SK-N-SH (cell line): ENCODE measurements at regions not wholly inside any gene's neighbourhood (a gene's known extent, or its start where the extent isn't known, plus 50 kb on each side); places are given as distances from the start of the nearest gene placed in this dataset.

Experiments
- CTCF ChIA-PET: fragments of 300-600, 350-600 bp; formaldehyde crosslinking; extraction: SDS; loops from one replicate; lab custom pipeline; 2021; lab: Yijun Ruan, JAX
- POLR2A ChIA-PET: fragments of 350-600 bp; sonication (Branson Sonifier 250); formaldehyde crosslinking; extraction: SDS; loops from one replicate; lab custom pipeline; 2020; ENCODE audit warnings: antibody characterized with exemption, inconsistent platforms; lab: Yijun Ruan, JAX
- DNase-seq: peaks from one replicate; pipeline ENCODE4 v3.0.0; 2012
- H2AFZ ChIP-seq: fragments of 200-600 bp; sonication (generic); 2 replicates; pipeline ENCODE4 v1.8.1; 2016; ENCODE audit warnings: antibody characterized with exemption, mild to moderate bottlenecking, low read depth
- H3F3A ChIP-seq: fragments of 200-600 bp; sonication (generic); replicated peaks from 2 replicates; pipeline ENCODE3; 2016; ENCODE audit warnings: antibody characterized with exemption, mild to moderate bottlenecking; ENCODE audit not compliant: insufficient read depth
- H3K27ac ChIP-seq, 2 experiments: fragments of 200-500 bp in 1 of 2; fragments of 200-600 bp in 1 of 2; sonication (Bioruptor generic) in 1 of 2; sonication (generic), shearing (Covaris generic) in 1 of 2; 2 replicates each; pipeline versions ENCODE4 v1.5.1 to v1.6.1; 2014 to 2016; ENCODE audit warnings: low read depth in 2 of 2, inconsistent platforms in 1 of 2, low read length in 1 of 2, mild to moderate bottlenecking in 1 of 2, mixed read lengths in 1 of 2
- H3K27me3 ChIP-seq: fragments of 200-600 bp; sonication (generic), shearing (Covaris generic); 2 replicates; pipeline ENCODE4 v1.6.1; 2016; ENCODE audit warnings: mixed run types; ENCODE audit not compliant: insufficient read depth
- H3K36me3 ChIP-seq, 2 experiments: fragments of 200-500 bp in 1 of 2; fragments of 200-600 bp in 1 of 2; sonication (Bioruptor generic) in 1 of 2; sonication (generic) in 1 of 2; replicated peaks in 1 of 2; 2 replicates each; pipeline versions ENCODE3 to v1.5.1; 2014 to 2016; ENCODE audit warnings: low read length in 1 of 2, mild to moderate bottlenecking in 1 of 2; ENCODE audit not compliant: insufficient read depth in 2 of 2, control insufficient read depth in 1 of 2
- H3K4me1 ChIP-seq, 2 experiments: fragments of 200-500 bp in 1 of 2; fragments of 200-600 bp in 1 of 2; sonication (Bioruptor generic) in 1 of 2; sonication (generic), shearing (Covaris generic) in 1 of 2; 2 replicates each; pipeline versions ENCODE4 v1.5.1 to v1.6.1; 2014 to 2016; ENCODE audit warnings: low read depth in 1 of 2, low read length in 1 of 2, mixed run types in 1 of 2; ENCODE audit not compliant: insufficient read depth in 2 of 2, control insufficient read depth in 1 of 2
- H3K4me2 ChIP-seq: fragments of 200-600 bp; sonication (generic), shearing (Covaris generic); 2 replicates; pipeline ENCODE4 v1.6.1; 2017; ENCODE audit warnings: mixed run types
- H3K4me3 ChIP-seq, 2 experiments: fragments of 200-500 bp in 1 of 2; fragments of 200-600 bp in 1 of 2; sonication (Bioruptor generic) in 1 of 2; sonication (generic), shearing (Covaris generic) in 1 of 2; 2 replicates each; pipeline versions ENCODE4 v1.5.1 to v1.8.1; 2014 to 2016; ENCODE audit warnings: low read depth in 2 of 2, inconsistent platforms in 1 of 2, low read length in 1 of 2, mild to moderate bottlenecking in 1 of 2, mixed read lengths in 1 of 2, moderate library complexity in 1 of 2
- H3K79me2 ChIP-seq: fragments of 200-600 bp; sonication (generic); 2 replicates; pipeline ENCODE4 v1.8.1; 2017; ENCODE audit warnings: mild to moderate bottlenecking; ENCODE audit not compliant: insufficient read depth
- H3K9ac ChIP-seq: fragments of 200-600 bp; sonication (generic); 2 replicates; pipeline ENCODE4 v1.6.1; 2017; ENCODE audit warnings: mixed run types
- H3K9me2 ChIP-seq: fragments of 200-600 bp; sonication (generic); 2 replicates; pipeline ENCODE4 v1.6.1; 2017; ENCODE audit warnings: mixed run types
- H3K9me3 ChIP-seq: fragments of 200-600 bp; sonication (generic); 2 replicates; pipeline ENCODE4 v1.6.1; 2017; ENCODE audit warnings: mixed run types, mild to moderate bottlenecking, moderate library complexity
- H4K20me1 ChIP-seq: fragments of 200-600 bp; sonication (generic); 2 replicates; pipeline ENCODE4 v1.6.1; 2017; ENCODE audit warnings: mild to moderate bottlenecking, mixed run types; ENCODE audit not compliant: insufficient read depth
- CTCF ChIP-seq: fragments of 200-600 bp; sonication (generic); IDR thresholded peaks from 2 replicates; pipeline ENCODE4 v1.6.1; 2017; ENCODE audit warnings: antibody characterized with exemption, mild to moderate bottlenecking, moderate library complexity
- ELF1 ChIP-seq: IDR thresholded peaks from 2 replicates; pipeline ENCODE4 v1.4.0; 2012
- EP300 ChIP-seq, 2 experiments: IDR thresholded peaks; 2 replicates each; pipeline versions ENCODE4 v1.4.0 to v1.6.1; 2012; ENCODE audit warnings: borderline replicate concordance in 1 of 2, low read depth in 1 of 2, low read length in 1 of 2
- EZH2phosphoT487 ChIP-seq: fragments of 200-600 bp; sonication (generic); IDR thresholded peaks from 2 replicates; pipeline ENCODE4 v1.6.1; 2017; ENCODE audit warnings: low read depth, mixed run types, mild to moderate bottlenecking, antibody characterized with exemption, moderate library complexity, borderline replicate concordance
- FOSL2 ChIP-seq: IDR thresholded peaks from 2 replicates; pipeline ENCODE4 v1.4.0; 2012; ENCODE audit warnings: low read depth, mild to moderate bottlenecking, moderate library complexity, borderline replicate concordance
- FOXJ3 ChIP-seq: sonication (generic); formaldehyde crosslinking; IDR thresholded peaks from 2 replicates; pipeline ENCODE4 v1.5.1; 2020; ENCODE audit warnings: mild to moderate bottlenecking, missing genetic modification reagents
- FOXM1 ChIP-seq: IDR thresholded peaks from 2 replicates; pipeline ENCODE4 v1.4.0; 2012; ENCODE audit warnings: low read depth, mild to moderate bottlenecking
- GATA2 ChIP-seq: sonication (generic); formaldehyde crosslinking; IDR thresholded peaks from 2 replicates; pipeline ENCODE4 v1.5.0; 2020; ENCODE audit warnings: mild to moderate bottlenecking, missing genetic modification reagents
- IRF3 ChIP-seq: fragments of 150-350 bp; IDR thresholded peaks from 2 replicates; pipeline ENCODE4 v1.6.1; 2016; ENCODE audit warnings: mild to moderate bottlenecking, low read depth, low read length
- JUND ChIP-seq: IDR thresholded peaks from 2 replicates; pipeline ENCODE4 v1.4.0; 2012
- MAX ChIP-seq: IDR thresholded peaks from 2 replicates; pipeline ENCODE4 v1.4.0; 2012; ENCODE audit warnings: low read depth
- NRF1 ChIP-seq: IDR thresholded peaks from 2 replicates; pipeline ENCODE4 v1.6.1; 2012; ENCODE audit warnings: low read depth, mild to moderate bottlenecking, low read length
- PBX3 ChIP-seq: IDR thresholded peaks from 2 replicates; pipeline ENCODE4; 2012
- POLR2AphosphoS5 ChIP-seq: IDR thresholded peaks from 2 replicates; pipeline ENCODE4 v1.6.1; 2012; ENCODE audit warnings: low read depth, low read length
- RAD21 ChIP-seq: IDR thresholded peaks from 2 replicates; pipeline ENCODE4 v1.6.1; 2012; ENCODE audit warnings: mild to moderate bottlenecking, low read length
- RCOR1 ChIP-seq: fragments of 150-350 bp; IDR thresholded peaks from 2 replicates; pipeline ENCODE4 v1.6.1; 2017; ENCODE audit warnings: antibody characterized with exemption, low read length
- SIN3A ChIP-seq: IDR thresholded peaks from 2 replicates; pipeline ENCODE4 v1.6.1; 2012; ENCODE audit warnings: low read depth, mild to moderate bottlenecking, low read length, moderate library complexity, borderline replicate concordance
- SMC3 ChIP-seq: IDR thresholded peaks from 2 replicates; pipeline ENCODE4 v1.6.1; 2012; ENCODE audit warnings: low read depth, low read length, improper control_type of control experiment
- TCF12 ChIP-seq: IDR thresholded peaks from 2 replicates; pipeline ENCODE4 v1.4.0; 2012
- TEAD4 ChIP-seq: IDR thresholded peaks from 2 replicates; pipeline ENCODE4 v1.4.0; 2012; ENCODE audit warnings: mild to moderate bottlenecking, borderline replicate concordance; ENCODE audit not compliant: insufficient read depth
- USF1 ChIP-seq: IDR thresholded peaks from 2 replicates; pipeline ENCODE4 v1.4.0; 2012; ENCODE audit warnings: low read depth, borderline replicate concordance
- YY1 ChIP-seq: IDR thresholded peaks from 2 replicates; pipeline ENCODE4 v1.4.0; 2012; ENCODE audit warnings: low read depth, mild to moderate bottlenecking
- WGBS: methylation state at CpG from one replicate; pipeline ENCODE4 v1.1.6; 2017; ENCODE audit warnings: low lambda C conversion rate; 5-methylcytosine and 5-hydroxymethylcytosine counted together

- Histone ChIP-seq H4K20me1 (no peaks in the 10 kb centered on the region), H3K4me3 (no peak overlapping the region), H3K27me3 (no peaks in the 10 kb centered on the region), H3K27ac (no peak overlapping the region), H3K9me2 (no peaks in the 10 kb centered on the region), H3K9ac (no peak overlapping the region), H3K9me3 (no peaks in the 10 kb centered on the region), H3K79me2 (no peaks in the 10 kb centered on the region), H3K4me1 (no peaks in the 10 kb centered on the region), H3K4me2 (no peak overlapping the region), H3F3A (no peaks in the 10 kb centered on the region), H2AFZ (no peak overlapping the region), H3K36me3 (no peaks in the 10 kb centered on the region)
- DNase-seq, result no peak
- TF ChIP-seq POLR2AphosphoS5, result no peak
- TF ChIP-seq TCF12, result no peak
- no peak for TF ChIP-seq MAX
- no peak for TF ChIP-seq NRF1
- TF ChIP-seq EZH2phosphoT487, result no peak
- TF ChIP-seq FOXM1, result no peak
- TF ChIP-seq YY1, result no peak
- TF ChIP-seq FOXJ3, result no peak
- POLR2A ChIA-PET, result no interaction called here
- CTCF ChIA-PET, result interaction anchor here (1.2 to 2.6 kb wide), 2 partner anchors 10 to 719 kb away, joined by 3 to 9 read pairs; no protein-coding TSS in a partner anchor
- 66% methylated on average over 13 of the region's 14 CpGs for WGBS
These were observed 63.2 kb upstream of the FGFR2 start for GRCh38 chr10:121661451-121661851.

- H3F3A ChIP-seq, result no peaks in the 10 kb centered on the region
- H3K27ac ChIP-seq, result no peak overlapping the region
- no peak overlapping the region for H2AFZ ChIP-seq
- H3K4me1 ChIP-seq, result no peaks in the 10 kb centered on the region
- DNase-seq, result no peak
- no peak overlapping the region for H3K4me2 ChIP-seq
- POLR2A ChIA-PET, result no interaction called here
- no peak overlapping the region for H3K9ac ChIP-seq
- WGBS, result 57% methylated on average over 10 of the region's 10 CpGs
- no peak overlapping the region for H3K4me3 ChIP-seq
- H4K20me1 ChIP-seq, result no peaks in the 10 kb centered on the region
- H3K27me3 ChIP-seq, result no peaks in the 10 kb centered on the region
- no peaks in the 10 kb centered on the region for H3K79me2 ChIP-seq
- H3K9me2 ChIP-seq, result no peaks in the 10 kb centered on the region
- no peaks in the 10 kb centered on the region for H3K36me3 ChIP-seq
- CTCF ChIA-PET, result interaction anchor here (1.3 to 1.4 kb wide), 2 partner anchors 10 to 51 kb away, joined by 3 read pairs; no protein-coding TSS in a partner anchor
- H3K9me3 ChIP-seq, result no peaks in the 10 kb centered on the region
- no peak for TF ChIP-seq IRF3
- no peak for TF ChIP-seq RCOR1
- no peak for TF ChIP-seq PBX3
- TF ChIP-seq TEAD4, result no peak
- TF ChIP-seq FOSL2, result no peak
- TF ChIP-seq ELF1, result no peak
- TF ChIP-seq YY1, result no peak
- TF ChIP-seq USF1, result no peak
- no peak for TF ChIP-seq CTCF
- TF ChIP-seq JUND, result no peak
- no peak for TF ChIP-seq SMC3
- TF ChIP-seq EP300 (IDR thresholded peaks at IDR 0.05; ENCODE audit: borderline replicate concordance in 1 of 2, low read depth in 1 of 2, low read length in 1 of 2), result no peak
- no peak for TF ChIP-seq GATA2 (CRISPR knock-in tag)
- TF ChIP-seq SIN3A, result no peak
- TF ChIP-seq RAD21, result no peak
- TF ChIP-seq, all 33 proteins: peak for 0
These were observed 61.0 kb upstream of the FGFR2 start for GRCh38 chr10:121659236-121659635.
